Vagina (tissue), 2 donors: ENCODE measurements at regions not wholly inside any gene's neighbourhood (a gene's known extent, or its start where the extent isn't known, plus 50 kb on each side); places are given as distances from the start of the nearest gene placed in this dataset.

Experiments
- DNase-seq, 2 donors: peaks; one replicate each; pipeline ENCODE4 v3.0.0-alpha.2; 2017; ENCODE audit errors: extremely low spot score in 2 of 2
- H3K27ac ChIP-seq: fragments of 200-600 bp; sonication (generic); one replicate; pipeline ENCODE4 v1.5.1; 2019
- H3K27me3 ChIP-seq: fragments of 200-600 bp; sonication (generic); one replicate; pipeline ENCODE4 v1.5.1; 2019
- H3K36me3 ChIP-seq, 2 donors: fragments of 200-600 bp; sonication (generic); one replicate each; pipeline ENCODE4 v1.5.1; 2017 to 2019
- H3K4me1 ChIP-seq: fragments of 200-600 bp; sonication (generic); one replicate; pipeline ENCODE4 v1.5.1; 2019
- H3K4me3 ChIP-seq, 2 donors: fragments of 200-600 bp; sonication (generic); 1 replicate in 1 of 2; 2 replicates in 1 of 2; pipeline ENCODE4 v1.5.1; 2016 to 2019
- H3K9me3 ChIP-seq: fragments of 200-600 bp; sonication (generic); one replicate; pipeline ENCODE4 v1.5.1; 2019
- CTCF ChIP-seq, 3 experiments: fragments of 450-650 bp in 2 of 3; fragments of 200-600 bp in 1 of 3; sonication (generic) in 1 of 3; IDR thresholded peaks; one replicate each; pipeline ENCODE4 v1.5.1; 2017 to 2019; ENCODE audit warnings: antibody characterized with exemption in 3 of 3, mild to moderate bottlenecking in 2 of 3, moderate library complexity in 2 of 3
- POLR2A ChIP-seq, 2 donors: fragments of 450-650 bp; IDR thresholded peaks; one replicate each; pipeline ENCODE4 v1.6.1; 2017; ENCODE audit warnings: antibody characterized with exemption in 2 of 2, mild to moderate bottlenecking in 2 of 2, moderate library complexity in 2 of 2
- POLR2AphosphoS5 ChIP-seq, 2 donors: sonication (generic); formaldehyde crosslinking; IDR thresholded peaks; one replicate each; pipeline ENCODE4 v1.9.0; 2017; ENCODE audit warnings: antibody characterized with exemption in 2 of 2, mild to moderate bottlenecking in 2 of 2, low read depth in 1 of 2; ENCODE audit not compliant: insufficient read depth in 1 of 2
- intact Hi-C: fragments of 100-400 bp; cut with DNase I; formaldehyde crosslinking; loops from one replicate; pipeline ENCODE4 v1.15.1; 2023

GRCh38 chr18:40662898-40663437 lies 1292.1 kb upstream of the PIK3C3 start:
- Histone ChIP-seq H3K4me3 (no peak overlapping the region), H3K9me3 (no peaks in the 10 kb centered on the region), H3K4me1 (no peaks in the 10 kb centered on the region), H3K27ac (no peak overlapping the region), H3K27me3 (no peaks in the 10 kb centered on the region), H3K36me3 (no peaks in the 10 kb centered on the region)
- intact Hi-C loops: no loop called here
- TF ChIP-seq CTCF (IDR thresholded peaks at IDR 0.05): no peak
- no peak for TF ChIP-seq POLR2A (IDR thresholded peaks at IDR 0.05)
- TF ChIP-seq POLR2AphosphoS5 (IDR thresholded peaks at IDR 0.05; ENCODE audit: insufficient read depth in 1 of 2, low read depth in 1 of 2): no peak
- no peak for DNase-seq

GRCh38 chr18:40653682-40654081 lies 1301.4 kb upstream of the PIK3C3 start:
- TF ChIP-seq POLR2AphosphoS5 (IDR thresholded peaks at IDR 0.05; ENCODE audit: insufficient read depth in 1 of 2, low read depth in 1 of 2): no peak
- Histone ChIP-seq H3K27ac (no peak overlapping the region), H3K4me1 (no peaks in the 10 kb centered on the region), H3K4me3 (no peak overlapping the region), H3K27me3 (no peaks in the 10 kb centered on the region), H3K9me3 (no peaks in the 10 kb centered on the region), H3K36me3 (no peaks in the 10 kb centered on the region)
- no peak for DNase-seq
- intact Hi-C loops: no loop called here

GRCh38 chr18:40652321-40652720 lies 1302.7 kb upstream of the PIK3C3 start:
- no peak for TF ChIP-seq CTCF (IDR thresholded peaks at IDR 0.05)
- TF ChIP-seq POLR2AphosphoS5 (IDR thresholded peaks at IDR 0.05; ENCODE audit: insufficient read depth in 1 of 2, low read depth in 1 of 2): no peak
- TF ChIP-seq POLR2A (IDR thresholded peaks at IDR 0.05): no peak
- no peaks in the 10 kb centered on the region for H3K9me3 ChIP-seq
- H3K27ac ChIP-seq: no peak overlapping the region
- H3K36me3 ChIP-seq: no peaks in the 10 kb centered on the region
- H3K4me1 ChIP-seq: no peaks in the 10 kb centered on the region
- intact Hi-C loops: no loop called here
- no peak overlapping the region for H3K4me3 ChIP-seq
- H3K27me3 ChIP-seq: no peaks in the 10 kb centered on the region
- DNase-seq: no peak

- no peak overlapping the region for H3K4me3 ChIP-seq
- no peak overlapping the region for H3K27ac ChIP-seq
- intact Hi-C loops: no loop called here
- no peak for DNase-seq
- no peaks in the 10 kb centered on the region for H3K9me3 ChIP-seq
- TF ChIP-seq POLR2AphosphoS5 (IDR thresholded peaks at IDR 0.05; ENCODE audit: insufficient read depth in 1 of 2, low read depth in 1 of 2): no peak
- TF ChIP-seq POLR2A (IDR thresholded peaks at IDR 0.05): no peak
- TF ChIP-seq CTCF (IDR thresholded peaks at IDR 0.05): no peak
- H3K36me3 ChIP-seq: no peaks in the 10 kb centered on the region
- no peaks in the 10 kb centered on the region for H3K27me3 ChIP-seq
- H3K4me1 ChIP-seq: no peaks in the 10 kb centered on the region
Observed at GRCh38 chr18:40651163-40651562, 1303.9 kb upstream of the PIK3C3 start.

- H3K27me3 ChIP-seq: no peaks in the 10 kb centered on the region
- TF ChIP-seq POLR2A (IDR thresholded peaks at IDR 0.05): no peak
- TF ChIP-seq CTCF (IDR thresholded peaks at IDR 0.05): no peak
- TF ChIP-seq POLR2AphosphoS5 (IDR thresholded peaks at IDR 0.05; ENCODE audit: insufficient read depth in 1 of 2, low read depth in 1 of 2): no peak
- no peak overlapping the region for H3K4me3 ChIP-seq
- H3K9me3 ChIP-seq: no peaks in the 10 kb centered on the region
- no peak overlapping the region for H3K27ac ChIP-seq
- no peaks in the 10 kb centered on the region for H3K4me1 ChIP-seq
- intact Hi-C loops: no loop called here
- DNase-seq: no peak
- no peaks in the 10 kb centered on the region for H3K36me3 ChIP-seq
Observed at GRCh38 chr18:40642692-40643229, 1312.3 kb upstream of the PIK3C3 start.
